Fibroblast of the conjunctiva (primary cell): ENCODE measurements at regions not wholly inside any gene's neighbourhood (a gene's known extent, or its start where the extent isn't known, plus 50 kb on each side); places are given as distances from the start of the nearest gene placed in this dataset.

Source experiments
- DNase-seq: peaks from one replicate; pipeline ENCODE4 v3.0.0-alpha.2; 2010; ENCODE audit warnings: low read depth

DNA sequence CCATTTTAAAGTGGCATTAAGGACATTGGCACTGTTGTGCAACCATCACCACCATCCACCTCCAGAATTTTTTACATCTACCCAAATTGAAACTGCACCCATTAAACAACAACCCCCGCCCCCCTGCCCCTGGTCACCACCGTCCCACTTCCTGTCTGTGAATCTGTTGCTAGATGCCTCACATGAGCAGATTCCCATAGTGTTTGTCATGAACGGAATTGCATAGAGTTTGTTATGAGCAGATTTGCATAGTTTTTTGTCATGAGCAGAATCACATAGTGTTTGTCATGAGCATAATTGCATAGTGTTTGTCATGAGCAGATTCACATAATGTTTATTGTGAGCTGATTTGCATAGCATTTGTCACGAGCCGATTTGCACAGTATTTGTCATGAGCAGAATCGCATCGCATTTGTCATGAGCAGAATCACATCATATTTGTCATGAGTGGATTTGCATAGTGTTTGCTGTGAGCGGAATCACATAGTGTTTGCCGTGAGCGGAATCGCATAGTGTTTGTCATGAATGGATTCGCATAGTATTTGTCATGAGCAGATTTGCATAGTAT, 54.0 kb upstream of the GTF3A start:
- no peak for DNase-seq

DNA sequence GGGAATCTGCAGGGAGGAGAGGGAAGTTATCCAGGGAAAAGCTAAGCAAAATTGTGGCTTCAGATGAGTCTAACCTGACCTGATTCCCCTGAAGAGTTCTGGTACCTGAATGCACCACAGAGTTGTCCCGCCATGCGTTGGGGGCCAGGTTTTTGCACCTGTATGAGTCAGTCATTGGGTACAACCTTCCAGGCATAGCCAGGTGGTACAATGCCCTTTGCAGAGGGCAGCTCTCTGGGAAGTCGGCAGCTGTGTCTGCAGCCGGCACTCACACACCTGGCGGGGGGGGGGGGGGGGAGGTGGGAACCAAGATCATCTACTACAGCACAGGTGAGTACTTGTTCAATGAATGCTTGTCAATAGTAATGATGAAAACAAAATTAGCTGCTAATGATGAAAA, 52.5 kb upstream of the GTF3A start:
- no peak for DNase-seq

DNA sequence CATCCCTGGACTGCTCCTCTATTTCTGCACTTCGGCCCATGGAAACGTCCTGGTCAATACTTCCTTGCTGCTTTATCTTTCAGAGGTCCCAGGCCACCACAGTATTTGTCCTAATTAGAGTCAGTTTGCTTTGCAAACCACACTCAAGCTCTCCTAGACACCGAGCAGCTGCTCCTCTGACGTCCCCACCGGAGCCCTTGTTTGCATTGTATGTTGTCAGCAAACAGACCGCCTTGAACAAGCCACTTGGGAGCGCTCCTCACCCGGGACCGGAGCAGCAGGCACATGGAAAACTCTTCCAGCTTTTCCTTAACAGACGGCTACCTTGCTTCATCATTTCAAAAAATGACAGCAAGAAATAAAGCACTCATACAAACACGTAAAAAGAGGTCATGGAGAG, 51.5 kb upstream of the GTF3A start:
- no peak for DNase-seq

DNA sequence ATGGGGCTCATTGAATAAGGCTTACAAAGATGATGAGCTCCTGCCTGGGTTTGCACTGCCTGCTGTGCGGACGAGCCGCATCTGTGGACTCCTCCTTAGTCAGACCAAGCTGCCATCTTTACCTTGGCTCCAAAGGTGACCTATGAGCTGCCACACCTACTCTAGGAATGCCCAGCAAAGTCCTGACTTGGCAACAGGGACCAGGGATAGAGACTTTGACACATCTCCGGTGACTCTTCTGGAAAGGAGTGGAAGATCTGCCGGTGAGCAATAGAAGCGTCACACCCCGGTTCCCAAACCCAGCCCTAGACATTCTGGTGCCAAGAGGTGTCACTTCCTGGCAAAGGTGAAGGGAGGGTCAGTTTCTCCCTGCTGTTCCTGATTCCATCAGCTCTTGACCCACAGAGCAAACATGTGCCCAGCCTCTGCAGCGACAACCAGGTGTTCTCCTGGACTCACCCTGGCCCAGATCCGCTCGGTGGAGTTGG, 50.2 kb upstream of the GTF3A start:
- no peak for DNase-seq
